Panc1 (cell line): ENCODE measurements at regions not wholly inside any gene's neighbourhood (a gene's known extent, or its start where the extent isn't known, plus 50 kb on each side); places are given as distances from the start of the nearest gene placed in this dataset.

Experiments used
- ATAC-seq: fragments of 200-7000 bp; cut with Tn5 transposase; 2 replicates; pipeline ENCODE4 v1.9.1; 2020; ENCODE audit warnings: mild to moderate bottlenecking, moderate library complexity
- BruUV-seq: library from RNA; stranded (reverse); fragments of 400-500 nt; replicated peaks from 2 replicates; lab custom pipeline; 2021; lab: Mats Ljungman, UMichigan
- CTCF ChIA-PET: fragments of 300-600 bp; sonication (Branson Sonifier 250); formaldehyde crosslinking; loops from one replicate; lab custom pipeline; 2022; ENCODE audit warnings: antibody characterized with exemption; lab: Charles Lee
- POLR2A ChIA-PET: fragments of 300-600 bp; sonication (Branson Sonifier 250); formaldehyde crosslinking; loops from one replicate; lab custom pipeline; 2022; ENCODE audit warnings: antibody characterized with exemption; lab: Charles Lee
- DNase-seq: peaks from one replicate; pipeline ENCODE4 v3.0.0-alpha.2; 2010; ENCODE audit warnings: low read depth, low spot score
- H3K27ac ChIP-seq: 2 replicates; pipeline ENCODE4 v1.5.1; 2011; ENCODE audit warnings: mild to moderate bottlenecking, low read length, inconsistent platforms
- H3K27me3 ChIP-seq: fragments of 200-500 bp; sonication (Bioruptor generic); 2 replicates; pipeline ENCODE4 v1.6.0; 2014; ENCODE audit warnings: low read length, inconsistent platforms; ENCODE audit not compliant: control insufficient read depth, insufficient read depth
- H3K36me3 ChIP-seq: fragments of 200-500 bp; sonication (Bioruptor generic); 2 replicates; pipeline ENCODE4 v1.5.1; 2014; ENCODE audit warnings: inconsistent platforms, mild to moderate bottlenecking, low read length, moderate library complexity; ENCODE audit not compliant: control insufficient read depth, insufficient read depth
- H3K4me1 ChIP-seq: 2 replicates; pipeline ENCODE4 v1.5.1; 2011; ENCODE audit warnings: inconsistent platforms, mild to moderate bottlenecking, low read length, moderate library complexity; ENCODE audit not compliant: control insufficient read depth, insufficient read depth
- H3K4me3 ChIP-seq, 2 experiments: 2 replicates each; pipeline ENCODE4 v1.5.1; 2011 to 2012; ENCODE audit warnings: low read depth in 2 of 2, low read length in 2 of 2, mild to moderate bottlenecking in 2 of 2, inconsistent platforms in 1 of 2, moderate library complexity in 1 of 2
- H3K9me3 ChIP-seq: fragments of 200-500 bp; sonication (Bioruptor generic); 2 replicates; pipeline ENCODE4 v1.5.1; 2014; ENCODE audit warnings: low read depth, mild to moderate bottlenecking, inconsistent platforms, low read length, moderate library complexity; ENCODE audit not compliant: control insufficient read depth, insufficient read depth
- POLR2AphosphoS5 ChIP-seq: IDR thresholded peaks from 2 replicates; pipeline ENCODE4 v1.6.1; 2012; ENCODE audit warnings: mild to moderate bottlenecking, low read depth, low read length, moderate library complexity
- SIN3A ChIP-seq: IDR thresholded peaks from 2 replicates; pipeline ENCODE4 v1.6.1; 2012; ENCODE audit warnings: low read depth, mild to moderate bottlenecking, low read length, moderate library complexity, borderline replicate concordance; ENCODE audit not compliant: insufficient read depth
- TCF7L2 ChIP-seq: IDR thresholded peaks from 2 replicates; pipeline ENCODE4 v1.6.1; 2011; ENCODE audit warnings: mild to moderate bottlenecking, low read depth, low read length, inconsistent platforms
- in situ Hi-C: cut with HindIII; loops from 2 replicates; pipeline ENCODE4 v1.10.0; 2016; ENCODE audit warnings: low sequenced_read_pairs, low pct_unique_long_range_greater_than_20kb
- intact Hi-C: fragments of 100-400 bp; cut with micrococcal nuclease; formaldehyde crosslinking; loops from one replicate; pipeline ENCODE4 v1.10.0; 2022; ENCODE audit not compliant: unreplicated experiment
- TF ChIP-seq, protein P1 (sequence below), 2 experiments: IDR thresholded peaks; 2 replicates each; pipeline ENCODE4 v1.6.1; 2011 to 2012; ENCODE audit warnings: low read depth in 2 of 2, control low read depth in 1 of 2, low read length in 1 of 2, mild to moderate bottlenecking in 1 of 2, moderate library complexity in 1 of 2; ENCODE audit not compliant: insufficient read depth in 1 of 2
- TF ChIP-seq, protein P2 (sequence below): fragments of 450-650 bp; IDR thresholded peaks from 2 replicates; pipeline ENCODE4 v1.5.1; 2017; ENCODE audit warnings: mild to moderate bottlenecking

DNA sequence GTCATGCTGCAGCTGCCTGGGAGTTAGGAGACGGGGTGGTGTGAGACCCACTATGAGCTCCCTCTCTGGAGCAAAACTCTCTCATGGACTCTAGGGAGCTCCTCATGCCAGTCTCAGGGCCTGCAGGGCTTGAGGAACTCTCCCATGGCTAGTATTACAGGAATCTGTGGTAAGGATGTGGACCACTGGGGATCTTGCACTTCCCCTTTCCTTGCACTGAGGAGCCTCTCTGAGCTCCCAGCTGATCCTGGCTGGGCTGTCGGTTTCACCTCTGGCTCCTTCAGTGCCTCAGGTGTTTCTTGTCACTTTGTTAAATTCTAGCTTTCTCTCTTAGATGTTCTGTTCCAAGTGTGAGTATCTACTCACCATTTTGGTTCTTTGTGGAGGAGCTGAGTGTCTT is 71.6 kb upstream of the IMMP2L start:
- Histone ChIP-seq H3K36me3 (no peaks in the 10 kb centered on the region), H3K9me3 (peaks cover 12% of the 10 kb centered on the region; the same call in 1 of the 2 replicates), H3K27me3 (no peaks in the 10 kb centered on the region), H3K4me1 (no peaks in the 10 kb centered on the region), H3K27ac (no peak overlapping the region), H3K4me3 (no peak overlapping the region)
- CTCF ChIA-PET = no interaction called here
- no peak for ATAC-seq
- intact Hi-C loops (no loop called here), in situ Hi-C loops (no loop called here)
- no peak for TF ChIP-seq TCF7L2
- TF ChIP-seq POLR2AphosphoS5 = no peak
- TF ChIP-seq SIN3A = no peak
- TF ChIP-seq, protein P1, sequence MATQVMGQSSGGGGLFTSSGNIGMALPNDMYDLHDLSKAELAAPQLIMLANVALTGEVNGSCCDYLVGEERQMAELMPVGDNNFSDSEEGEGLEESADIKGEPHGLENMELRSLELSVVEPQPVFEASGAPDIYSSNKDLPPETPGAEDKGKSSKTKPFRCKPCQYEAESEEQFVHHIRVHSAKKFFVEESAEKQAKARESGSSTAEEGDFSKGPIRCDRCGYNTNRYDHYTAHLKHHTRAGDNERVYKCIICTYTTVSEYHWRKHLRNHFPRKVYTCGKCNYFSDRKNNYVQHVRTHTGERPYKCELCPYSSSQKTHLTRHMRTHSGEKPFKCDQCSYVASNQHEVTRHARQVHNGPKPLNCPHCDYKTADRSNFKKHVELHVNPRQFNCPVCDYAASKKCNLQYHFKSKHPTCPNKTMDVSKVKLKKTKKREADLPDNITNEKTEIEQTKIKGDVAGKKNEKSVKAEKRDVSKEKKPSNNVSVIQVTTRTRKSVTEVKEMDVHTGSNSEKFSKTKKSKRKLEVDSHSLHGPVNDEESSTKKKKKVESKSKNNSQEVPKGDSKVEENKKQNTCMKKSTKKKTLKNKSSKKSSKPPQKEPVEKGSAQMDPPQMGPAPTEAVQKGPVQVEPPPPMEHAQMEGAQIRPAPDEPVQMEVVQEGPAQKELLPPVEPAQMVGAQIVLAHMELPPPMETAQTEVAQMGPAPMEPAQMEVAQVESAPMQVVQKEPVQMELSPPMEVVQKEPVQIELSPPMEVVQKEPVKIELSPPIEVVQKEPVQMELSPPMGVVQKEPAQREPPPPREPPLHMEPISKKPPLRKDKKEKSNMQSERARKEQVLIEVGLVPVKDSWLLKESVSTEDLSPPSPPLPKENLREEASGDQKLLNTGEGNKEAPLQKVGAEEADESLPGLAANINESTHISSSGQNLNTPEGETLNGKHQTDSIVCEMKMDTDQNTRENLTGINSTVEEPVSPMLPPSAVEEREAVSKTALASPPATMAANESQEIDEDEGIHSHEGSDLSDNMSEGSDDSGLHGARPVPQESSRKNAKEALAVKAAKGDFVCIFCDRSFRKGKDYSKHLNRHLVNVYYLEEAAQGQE (IDR thresholded peaks at IDR 0.05; ENCODE audit: insufficient read depth in 1 of 2, low read depth in 2 of 2, low read length in 1 of 2) = no peak
- TF ChIP-seq, protein P2, sequence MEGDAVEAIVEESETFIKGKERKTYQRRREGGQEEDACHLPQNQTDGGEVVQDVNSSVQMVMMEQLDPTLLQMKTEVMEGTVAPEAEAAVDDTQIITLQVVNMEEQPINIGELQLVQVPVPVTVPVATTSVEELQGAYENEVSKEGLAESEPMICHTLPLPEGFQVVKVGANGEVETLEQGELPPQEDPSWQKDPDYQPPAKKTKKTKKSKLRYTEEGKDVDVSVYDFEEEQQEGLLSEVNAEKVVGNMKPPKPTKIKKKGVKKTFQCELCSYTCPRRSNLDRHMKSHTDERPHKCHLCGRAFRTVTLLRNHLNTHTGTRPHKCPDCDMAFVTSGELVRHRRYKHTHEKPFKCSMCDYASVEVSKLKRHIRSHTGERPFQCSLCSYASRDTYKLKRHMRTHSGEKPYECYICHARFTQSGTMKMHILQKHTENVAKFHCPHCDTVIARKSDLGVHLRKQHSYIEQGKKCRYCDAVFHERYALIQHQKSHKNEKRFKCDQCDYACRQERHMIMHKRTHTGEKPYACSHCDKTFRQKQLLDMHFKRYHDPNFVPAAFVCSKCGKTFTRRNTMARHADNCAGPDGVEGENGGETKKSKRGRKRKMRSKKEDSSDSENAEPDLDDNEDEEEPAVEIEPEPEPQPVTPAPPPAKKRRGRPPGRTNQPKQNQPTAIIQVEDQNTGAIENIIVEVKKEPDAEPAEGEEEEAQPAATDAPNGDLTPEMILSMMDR = no peak
- POLR2A ChIA-PET = no interaction called here
- no TSS peak for BruUV-seq
- DNase-seq = no peak

DNA sequence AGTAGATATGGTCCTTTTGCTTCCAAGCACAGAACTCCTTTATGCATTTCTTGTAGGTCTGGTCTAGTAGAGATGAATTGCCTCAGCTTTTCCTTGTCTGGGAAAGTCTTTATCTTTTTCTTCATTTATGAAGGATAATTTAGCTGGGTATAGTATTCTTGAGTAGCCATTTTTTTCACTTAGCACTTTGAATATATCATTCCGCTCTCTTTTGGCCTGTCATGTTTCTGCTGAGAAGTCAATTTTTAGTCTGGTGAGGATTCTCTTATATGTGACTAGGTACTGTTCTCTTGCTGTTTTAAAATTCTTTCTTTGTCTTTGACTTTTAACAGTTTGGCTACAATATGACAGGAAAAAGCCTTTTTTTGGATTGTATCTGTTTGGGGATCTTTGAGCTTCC is 68.6 kb upstream of the IMMP2L start:
- no TSS peak for BruUV-seq

More for the DNA sequence above, 68.6 kb upstream of the IMMP2L start:
- ChIA-PET CTCF (no interaction called here), POLR2A (interaction anchor here (0.7 kb wide), 1 partner anchor 121 kb away, joined by 3 read pairs; no protein-coding TSS in a partner anchor)
- Histone ChIP-seq H3K4me3 (no peak overlapping the region), H3K9me3 (peaks cover 12% of the 10 kb centered on the region; the same call in 1 of the 2 replicates), H3K27me3 (no peaks in the 10 kb centered on the region), H3K27ac (no peak overlapping the region), H3K36me3 (no peaks in the 10 kb centered on the region), H3K4me1 (no peaks in the 10 kb centered on the region)
- TF ChIP-seq, protein P2 = no peak
- TF ChIP-seq TCF7L2 (no peak), POLR2AphosphoS5 (no peak), SIN3A (no peak)
- TF ChIP-seq, protein P1 (IDR thresholded peaks at IDR 0.05; ENCODE audit: insufficient read depth in 1 of 2, low read depth in 2 of 2, low read length in 1 of 2) = no peak
- DNase-seq (no peak), ATAC-seq (no peak)
- intact Hi-C loops = no loop called here
- in situ Hi-C loops = no loop called here
